GM19043 (cell line): ENCODE measurements at regions not wholly inside any gene's neighbourhood (a gene's known extent, or its start where the extent isn't known, plus 50 kb on each side); places are given as distances from the start of the nearest gene placed in this dataset.
"Not testable (repeated sequence)": the region's sequence is repeated elsewhere in the genome, so short reads cannot be mapped to it uniquely, and the experiment has no call there.

Source experiments
- ATAC-seq: cut with Tn5 transposase; IDR thresholded peaks from one replicate; pipeline ENCODE4 v1.9.1; 2021; ENCODE audit warnings: low read depth; ENCODE audit not compliant: unreplicated experiment

DNA sequence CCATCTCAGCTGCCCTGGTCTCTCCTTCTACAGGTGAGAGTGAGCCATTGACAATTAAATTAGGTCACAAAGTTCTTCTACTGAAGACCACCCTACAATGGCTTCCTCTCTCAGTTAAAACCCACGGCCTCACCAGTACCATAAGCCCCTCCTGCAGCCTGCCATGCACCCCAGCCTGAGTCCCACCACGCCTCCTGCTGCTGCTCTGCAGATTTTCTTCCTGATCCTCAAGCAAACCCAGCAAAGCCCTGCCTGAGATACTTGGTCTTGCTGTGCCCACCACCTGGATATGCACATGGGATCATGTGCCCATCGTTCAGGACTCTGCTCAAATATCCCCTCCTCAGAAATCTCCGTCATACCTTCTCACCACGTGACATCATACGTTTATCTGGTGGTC lies 696.6 kb downstream of the RNF144A start:
- ATAC-seq, result no peak

DNA sequence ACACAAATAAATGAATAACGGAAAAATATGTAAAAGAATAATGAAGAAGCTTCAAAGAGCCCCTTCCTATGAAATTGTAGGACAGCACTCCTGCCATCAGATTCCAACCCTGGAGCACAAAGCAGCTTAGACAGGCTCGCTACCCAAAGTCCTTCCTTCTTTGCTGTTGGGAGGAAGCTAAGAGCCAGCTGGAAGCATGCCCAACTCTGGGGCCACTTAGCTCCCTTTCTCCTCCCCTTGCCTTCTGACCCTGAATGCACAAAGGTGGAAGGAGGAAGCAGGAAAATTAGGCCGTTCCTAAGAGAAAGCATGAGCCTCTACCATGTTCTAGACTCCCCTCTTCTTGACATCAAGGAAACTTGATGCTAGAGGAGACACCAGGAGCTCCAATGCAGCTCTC lies 700.8 kb downstream of the RNF144A start:
- ATAC-seq, result no peak

DNA sequence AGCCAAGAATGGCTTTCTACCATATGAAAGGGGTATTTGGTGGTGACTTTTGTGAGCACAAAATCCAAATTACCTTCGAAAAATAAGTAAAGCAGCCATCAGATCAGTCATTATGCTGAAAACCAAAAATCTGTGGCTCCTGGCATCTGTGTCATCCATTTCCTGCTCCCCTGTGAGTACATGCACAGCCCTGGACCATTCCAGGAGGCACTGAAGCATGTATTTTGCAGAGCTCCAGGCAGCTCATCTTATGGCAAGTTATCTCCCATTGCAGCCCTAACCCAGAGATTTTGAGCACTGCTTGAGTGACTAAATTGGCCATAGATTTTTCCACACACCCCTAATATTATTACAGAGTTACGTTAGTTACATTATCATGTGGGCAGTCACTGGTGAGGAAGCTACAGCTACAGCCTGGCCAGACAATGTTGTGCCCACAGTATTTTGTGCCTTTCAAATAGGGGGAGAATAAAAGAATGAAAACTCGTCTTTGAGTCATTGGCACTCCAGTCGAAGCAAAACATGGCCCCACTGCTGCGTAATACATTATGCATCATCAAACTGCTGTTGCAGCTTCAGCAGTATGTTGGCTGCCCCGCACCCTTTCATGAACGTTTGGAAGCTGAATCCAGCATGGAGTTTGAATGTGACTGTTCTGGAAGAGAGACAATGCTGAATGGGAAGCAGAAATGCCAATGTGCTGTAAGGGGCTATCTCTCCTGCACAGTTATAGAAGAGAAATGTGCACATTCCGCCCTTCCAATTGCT lies 702.2 kb downstream of the RNF144A start:
- ATAC-seq, result no peak

DNA sequence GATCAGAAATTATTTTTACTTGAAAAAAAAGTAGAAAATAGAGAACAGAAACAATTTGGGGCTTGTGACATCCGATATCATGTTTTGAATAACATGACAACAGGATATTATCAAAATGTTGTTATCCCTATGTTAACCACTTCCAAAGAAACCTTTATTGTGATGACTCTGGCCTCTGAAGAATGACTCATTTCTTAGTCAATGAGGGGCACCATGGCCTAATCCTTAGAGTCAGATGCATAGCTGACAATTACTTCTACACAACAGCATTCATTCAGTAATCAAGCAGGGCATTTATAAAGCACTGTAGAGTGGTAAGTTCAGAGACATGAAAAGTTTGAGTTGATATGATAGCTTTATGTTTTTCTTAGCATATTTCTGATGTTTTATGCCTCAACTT lies 703.0 kb downstream of the RNF144A start:
- no peak for ATAC-seq

DNA sequence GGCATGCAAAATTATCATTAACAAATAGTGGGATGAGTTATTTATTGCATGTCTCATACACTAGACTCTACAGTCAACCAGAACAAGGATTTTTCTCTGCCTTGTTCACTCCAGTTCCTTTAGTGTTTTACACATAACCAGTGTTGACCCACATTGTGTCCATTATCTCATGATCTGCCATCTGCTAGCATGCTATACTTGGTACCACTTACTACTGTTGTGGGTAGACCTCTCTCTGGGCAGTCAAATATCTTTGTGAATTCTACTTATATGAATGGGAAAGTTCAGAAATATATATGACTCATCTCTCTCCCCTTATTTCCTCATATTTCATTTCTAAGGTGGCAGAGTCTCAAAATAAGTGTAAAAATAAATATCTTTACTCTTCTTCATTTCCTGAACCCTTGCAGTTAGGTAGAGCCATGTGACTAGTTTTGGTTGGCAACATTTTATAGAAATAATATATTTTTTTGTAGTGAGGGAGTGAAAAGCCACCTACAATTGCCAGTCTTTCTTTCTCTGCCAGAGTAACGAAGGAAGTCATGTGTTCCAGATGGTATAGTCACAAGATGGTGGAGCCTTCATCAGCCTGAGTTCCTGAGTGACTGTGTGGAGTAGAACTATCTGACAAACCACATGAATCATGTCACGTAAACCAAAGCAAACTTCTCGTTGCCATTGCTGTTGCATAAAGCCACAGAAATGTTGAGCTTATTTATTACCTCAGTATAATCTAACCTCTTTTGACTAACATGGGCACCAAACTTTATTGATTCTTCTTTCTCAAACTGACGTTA lies 704.0 kb downstream of the RNF144A start:
- ATAC-seq, result no peak

DNA sequence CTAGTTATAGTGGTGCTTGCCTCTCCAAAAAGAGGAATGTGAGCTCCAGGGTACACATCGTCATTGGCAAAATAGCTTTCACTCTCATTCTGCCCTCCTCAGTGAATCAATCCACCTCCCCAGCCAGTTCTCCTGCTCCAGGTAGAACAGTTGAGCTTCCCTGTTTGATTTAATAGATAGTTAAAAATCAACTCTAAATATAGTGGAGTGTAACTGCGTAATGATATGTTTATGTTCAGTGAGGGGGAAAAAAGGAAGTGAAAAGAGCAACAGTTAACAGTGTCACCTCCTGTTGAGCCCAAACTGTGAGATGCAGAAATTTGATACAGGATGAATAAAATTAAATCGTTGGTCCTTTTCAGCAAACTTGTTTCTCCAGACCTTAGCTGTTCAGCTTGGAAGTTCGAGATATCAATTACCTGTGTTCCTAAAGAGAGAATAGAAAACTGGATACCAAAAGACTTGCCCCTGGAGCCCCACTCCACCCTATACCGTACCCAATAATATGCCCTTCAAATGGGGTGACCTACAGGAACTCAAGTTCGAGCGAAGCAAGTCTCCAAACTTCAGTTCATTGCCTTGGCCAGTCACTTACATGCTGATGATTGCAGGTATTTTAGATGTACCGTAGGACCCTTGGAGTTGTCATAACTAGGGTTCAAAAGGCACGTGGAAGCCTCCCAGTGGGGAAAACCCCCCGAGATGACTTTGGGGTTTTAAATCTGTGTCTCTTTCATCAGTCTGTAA lies 708.4 kb downstream of the RNF144A start:
- peak; percentile 60 for ATAC-seq

DNA sequence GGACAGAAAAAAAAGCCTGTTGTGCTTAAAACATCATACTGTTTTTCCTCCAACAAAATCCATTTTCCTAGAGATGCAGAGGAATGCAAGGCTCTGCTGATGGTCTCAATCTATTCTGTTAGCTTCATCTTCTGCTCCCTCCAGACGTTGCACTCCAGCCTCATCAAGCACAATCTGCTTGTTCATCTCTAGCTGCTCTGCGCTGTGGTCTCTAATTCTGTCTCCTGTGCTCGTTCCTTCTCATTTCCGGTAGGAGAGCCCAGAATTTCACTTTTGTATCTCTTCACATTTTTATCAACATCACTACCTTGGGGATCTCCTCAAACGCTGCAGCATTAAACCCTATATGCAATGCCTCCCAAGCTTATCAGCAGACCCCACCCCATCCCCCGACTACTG lies 708.9 kb downstream of the RNF144A start:
- ATAC-seq, result no peak

DNA sequence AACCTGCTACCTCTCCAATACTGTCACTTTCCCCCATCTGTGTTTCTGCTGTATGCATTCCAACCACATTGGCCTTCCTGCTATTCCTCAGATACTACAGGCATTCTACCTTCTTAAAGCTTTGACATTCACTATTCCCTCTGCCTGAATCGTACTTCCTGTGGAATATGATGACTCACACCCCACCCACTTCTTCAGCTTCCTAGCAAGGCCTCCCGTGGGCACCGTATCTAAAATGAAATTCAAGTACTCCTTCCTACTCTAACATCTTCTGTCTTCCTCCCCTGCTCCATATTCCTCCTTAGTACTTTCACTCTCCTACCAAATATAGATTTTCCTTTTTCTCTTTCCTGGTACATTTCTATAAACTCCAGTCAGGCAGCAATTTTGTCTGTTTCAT lies 710.4 kb downstream of the RNF144A start:
- ATAC-seq, result no peak

DNA sequence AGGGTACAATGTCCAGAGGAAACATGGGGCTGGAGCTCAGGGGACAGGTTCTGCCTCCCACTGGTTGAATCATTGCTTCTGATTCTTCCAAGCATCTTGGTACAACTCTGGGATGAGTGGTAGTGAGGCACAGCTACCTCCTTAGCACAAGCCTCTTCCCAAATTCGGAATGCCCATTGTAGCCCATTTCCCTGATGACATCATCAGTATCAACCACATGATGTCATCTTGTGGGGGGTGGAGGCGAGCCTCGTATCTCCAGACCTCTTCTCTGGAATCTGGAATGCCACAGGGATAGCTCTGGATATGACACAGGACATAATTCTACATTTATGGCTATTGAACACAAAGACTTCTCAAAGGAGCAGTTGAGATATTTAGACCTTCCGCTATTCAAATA lies 715.2 kb downstream of the RNF144A start:
- no peak for ATAC-seq

DNA sequence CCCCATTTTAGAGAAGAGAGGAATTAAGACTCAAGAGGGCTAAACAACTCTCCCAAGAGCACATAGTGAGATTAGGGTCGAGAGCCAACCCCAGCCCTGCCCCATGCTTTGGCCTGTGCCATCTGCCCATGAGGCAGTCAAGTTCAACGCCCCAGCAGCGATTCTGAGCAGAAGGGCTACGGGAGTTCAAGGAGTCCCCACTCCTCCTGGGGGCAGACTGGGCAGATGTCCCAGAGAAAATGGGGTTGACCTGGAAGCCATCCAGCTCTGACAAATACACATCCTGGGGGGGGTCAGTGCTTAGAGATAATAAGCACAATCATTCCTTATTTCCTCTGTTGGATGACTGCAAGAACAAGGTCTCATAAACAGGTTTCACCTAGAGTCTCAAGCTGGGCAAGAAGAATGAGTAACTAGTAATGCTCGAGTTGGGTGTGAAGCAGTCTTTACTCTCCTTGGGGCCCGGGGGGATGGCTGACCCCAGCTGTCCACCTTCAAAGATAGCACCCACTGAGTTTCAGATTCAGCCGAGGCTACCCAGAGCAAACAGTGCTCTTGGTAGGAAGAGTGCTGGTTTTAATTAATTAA lies 716.4 kb downstream of the RNF144A start:
- ATAC-seq, result no peak

DNA sequence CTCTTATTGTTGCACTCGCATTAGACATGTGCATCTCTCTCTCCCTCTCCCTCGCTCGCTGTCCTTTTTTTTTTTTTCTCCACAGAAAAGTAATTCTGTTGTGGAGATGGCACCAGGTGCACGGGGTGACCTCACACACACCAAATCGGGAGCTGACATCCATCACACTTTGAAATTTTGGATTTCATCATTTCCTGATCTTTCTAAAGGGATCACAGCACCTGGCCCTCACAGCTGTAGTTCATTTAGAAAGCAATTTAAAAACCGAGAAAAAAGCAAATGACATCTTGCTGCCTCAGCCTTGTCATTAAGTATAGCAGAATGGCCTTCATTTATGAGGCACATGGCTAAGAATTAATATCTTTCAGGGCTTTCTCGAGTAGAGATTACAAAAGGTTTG lies 717.2 kb downstream of the RNF144A start:
- ATAC-seq, result no peak

DNA sequence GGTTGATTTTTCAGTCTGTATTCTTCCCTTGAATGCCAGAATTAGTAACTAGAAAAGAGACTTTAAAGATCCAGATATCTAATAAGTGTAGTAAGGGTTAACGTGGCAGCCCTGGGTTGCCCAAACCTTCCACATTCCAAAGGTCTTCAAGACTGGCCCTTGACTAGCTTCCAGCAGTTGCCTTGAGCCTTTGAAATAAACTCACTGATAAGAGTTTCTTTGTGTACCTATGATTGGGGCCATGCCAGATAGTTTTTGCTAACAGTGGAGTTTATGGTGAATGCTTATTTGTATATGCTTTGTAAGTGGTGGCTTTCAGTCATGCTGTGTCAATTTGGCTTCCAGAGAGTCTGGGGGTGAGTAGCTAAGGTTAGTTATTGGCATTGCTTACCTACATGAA lies 722.3 kb downstream of the RNF144A start:
- no peak for ATAC-seq

DNA sequence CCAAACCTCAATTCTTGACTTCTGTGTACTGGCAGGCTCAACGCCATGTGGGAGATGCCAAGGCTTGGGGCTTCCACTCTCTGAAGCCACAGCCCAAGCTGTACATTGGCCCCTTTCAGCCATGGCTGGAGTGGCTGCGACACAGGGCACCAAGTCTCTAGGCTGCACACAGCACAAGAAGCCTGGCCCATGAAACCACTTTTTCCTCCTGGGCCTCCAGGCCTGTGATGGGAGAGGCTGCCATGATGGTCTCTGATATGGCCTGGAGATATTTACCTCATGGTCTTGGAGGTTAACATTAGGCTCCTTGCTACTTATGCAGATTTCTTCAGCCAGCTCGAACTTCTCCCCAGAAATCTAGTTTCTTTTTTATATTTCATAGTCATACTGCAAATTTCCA lies 724.1 kb downstream of the RNF144A start:
- not testable (repeated sequence) for ATAC-seq

DNA sequence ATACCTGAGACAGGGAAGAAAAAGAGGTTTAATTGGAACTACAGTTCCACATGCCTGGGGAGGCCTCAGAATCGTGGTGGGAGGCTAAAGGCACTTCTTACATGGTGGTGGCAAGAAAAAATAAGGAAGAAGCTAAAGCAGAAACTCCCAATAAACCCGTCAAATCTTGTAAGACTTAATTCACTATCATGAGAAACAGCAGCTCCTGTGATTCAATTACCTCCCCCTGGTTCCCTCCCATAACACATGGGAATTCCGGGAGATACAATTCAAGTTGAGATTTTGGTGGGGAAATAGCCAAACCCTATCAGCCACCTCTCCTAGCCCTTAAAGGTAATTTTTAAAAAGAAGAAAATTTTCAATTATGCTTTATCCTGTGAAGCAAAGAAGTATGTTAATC lies 728.8 kb downstream of the RNF144A start:
- no peak for ATAC-seq

DNA sequence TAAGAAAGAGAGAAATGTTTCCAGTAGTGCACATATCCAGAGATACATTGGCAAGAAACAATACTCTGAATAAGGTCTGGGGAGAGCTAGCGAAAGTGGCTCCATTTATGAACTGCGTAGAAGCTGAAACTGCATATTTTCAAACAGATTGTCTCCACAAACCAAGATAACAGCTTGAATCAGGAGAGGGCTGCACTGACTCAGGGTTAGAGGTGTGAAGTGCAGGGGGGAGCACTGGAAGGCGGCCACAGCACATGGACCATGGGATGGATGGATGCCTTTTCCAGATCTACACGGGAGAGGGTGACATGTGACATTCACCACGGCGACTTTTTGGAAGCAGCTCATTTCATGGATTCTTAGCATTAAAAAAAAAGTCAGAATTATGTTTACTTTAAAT lies 729.4 kb downstream of the RNF144A start:
- ATAC-seq, result no peak

DNA sequence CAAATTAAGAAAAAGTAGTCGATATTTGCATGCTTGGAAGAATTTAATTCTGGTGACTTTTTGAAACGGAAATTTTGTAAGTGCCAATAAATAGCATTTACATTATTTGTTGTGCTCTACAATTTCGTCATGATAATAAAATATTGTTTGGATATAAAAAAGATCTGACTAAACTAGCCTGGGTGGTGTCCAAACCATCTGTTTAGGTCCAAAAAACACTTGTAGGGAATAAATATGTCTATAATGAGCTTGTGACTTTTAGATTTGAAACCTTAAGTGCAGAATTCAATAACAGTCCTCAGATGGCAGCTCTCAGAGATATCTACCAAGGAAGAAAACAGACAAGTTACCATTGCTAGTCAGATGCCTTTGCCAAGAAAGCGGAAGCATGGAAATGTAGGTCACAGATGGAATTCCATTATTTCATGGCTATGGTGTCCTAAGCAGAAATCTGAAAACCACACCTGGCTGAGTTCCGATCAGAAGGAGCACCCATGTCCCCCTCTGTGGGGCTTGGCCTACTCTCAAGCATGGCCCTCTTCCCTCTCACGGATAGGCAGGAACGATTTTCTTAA lies 731.1 kb downstream of the RNF144A start:
- ATAC-seq, result no peak

DNA sequence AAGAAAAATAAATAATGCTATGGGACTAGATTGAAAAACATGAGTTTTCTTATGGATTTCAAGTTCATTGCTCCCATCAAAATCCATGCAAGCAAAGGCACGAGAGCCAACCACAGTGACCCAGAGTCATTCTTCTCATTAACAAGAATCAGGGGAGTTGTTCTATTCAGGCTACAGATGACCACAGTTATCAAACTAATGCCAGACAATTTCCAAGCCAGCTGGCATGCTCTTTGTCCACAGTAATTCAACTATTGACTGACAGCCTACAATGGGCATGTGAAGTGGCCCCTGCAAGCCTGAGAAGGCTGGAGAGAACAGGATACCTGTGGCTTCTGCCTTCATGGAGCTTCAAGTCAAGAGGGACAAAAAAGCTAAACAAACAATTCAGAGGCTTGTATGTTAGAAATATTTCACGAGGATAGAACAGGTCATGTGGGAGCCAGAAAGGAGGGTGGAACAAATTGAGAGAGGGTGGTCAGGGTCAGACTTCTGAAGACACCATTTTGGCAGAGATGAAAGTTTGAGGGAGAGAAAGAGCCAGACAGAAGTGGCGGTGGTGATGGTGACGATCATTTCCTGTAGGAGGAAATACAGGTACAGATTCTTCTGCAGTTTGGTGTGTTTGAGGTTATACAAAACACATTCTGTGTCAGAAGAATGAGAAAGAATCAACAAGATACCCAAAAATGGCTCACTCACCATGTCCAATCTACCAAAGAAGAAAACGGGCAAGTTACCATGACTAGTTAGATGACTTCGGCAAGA lies 732.4 kb downstream of the RNF144A start:
- ATAC-seq, result no peak

DNA sequence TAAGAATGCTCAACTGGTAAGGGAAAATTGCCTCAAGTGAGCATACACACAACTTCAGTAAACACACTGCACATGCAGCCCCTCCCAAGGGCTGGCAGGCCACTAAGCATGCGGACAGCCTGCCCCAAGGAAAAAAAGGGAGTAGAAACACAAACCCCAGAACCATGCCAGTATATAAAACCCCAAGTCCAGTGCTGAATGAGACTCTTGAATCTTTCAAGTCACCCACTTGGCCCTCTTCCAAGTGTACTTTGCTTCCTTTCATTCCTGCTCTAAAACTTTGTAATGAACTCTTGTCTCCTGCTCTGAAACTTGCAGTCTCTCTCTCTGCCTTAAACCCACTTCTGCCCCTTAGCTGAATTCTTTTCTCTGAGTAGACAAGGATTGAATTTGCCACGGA lies 736.4 kb downstream of the RNF144A start:
- ATAC-seq, result no peak

DNA sequence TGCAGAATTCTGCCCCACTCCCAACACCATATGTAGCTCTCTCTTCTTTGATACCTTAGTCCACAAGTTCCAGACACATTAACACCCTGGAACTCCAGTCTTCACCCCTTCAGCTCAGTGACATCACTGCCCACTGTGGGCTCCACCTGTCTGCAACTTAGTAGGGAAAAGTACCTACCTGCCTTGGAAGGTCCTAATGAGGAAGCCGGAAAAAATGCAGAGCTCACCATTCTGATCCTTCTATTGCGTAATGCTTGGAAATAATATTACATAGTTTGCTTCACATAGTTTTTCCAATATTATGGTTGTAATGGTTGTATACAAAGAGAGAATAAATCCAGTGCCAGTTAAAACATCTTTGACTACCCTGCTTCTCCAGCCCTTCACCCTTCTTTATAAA lies 738.4 kb downstream of the RNF144A start:
- ATAC-seq, result no peak

DNA sequence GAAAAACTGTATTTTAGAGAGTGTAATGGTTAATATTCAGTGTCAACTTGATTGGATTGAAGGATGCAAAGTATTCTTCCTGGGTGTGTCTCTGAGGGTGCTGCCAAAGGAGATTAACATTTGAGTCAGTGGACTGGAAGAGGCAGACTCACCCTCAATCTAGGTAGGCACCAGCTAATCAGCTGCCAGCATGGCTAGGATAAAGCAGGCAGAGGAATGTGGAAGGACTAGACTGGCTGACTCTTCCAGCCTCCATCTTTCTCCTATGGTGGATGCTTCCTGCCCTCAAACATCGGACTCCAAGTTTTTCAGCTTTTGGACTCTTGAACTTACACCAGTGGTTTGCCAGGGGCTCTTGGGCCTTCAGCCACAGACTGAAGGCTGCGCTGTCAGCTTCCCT lies 740.3 kb downstream of the RNF144A start:
- not testable (repeated sequence) for ATAC-seq
